ENCODE measurements at regions not wholly inside any gene's neighbourhood (a gene's known extent, or its start where the extent isn't known, plus 50 kb on each side); places are given as distances from the start of the nearest gene placed in this dataset.

- TF ChIP-seq CTCF (IDR thresholded peaks at IDR 0.05) (no peak), POLR2A (IDR thresholded peaks at IDR 0.05) (no peak)
These were observed 228.9 kb downstream of the CD47 start for GRCh38 chr3:107861904-107862303.
